Medulla oblongata (tissue), 1 donor: ENCODE measurements at regions not wholly inside any gene's neighbourhood (a gene's known extent, or its start where the extent isn't known, plus 50 kb on each side); places are given as distances from the start of the nearest gene placed in this dataset.

Experiments used
- DNase-seq: peaks from one replicate; pipeline ENCODE4 v3.0.0-alpha.2; 2015; ENCODE audit errors: extremely low spot score

GRCh38 chr5:133769842-133770241, 157.5 kb upstream of the FSTL4 start:
- no peak for DNase-seq

GRCh38 chr5:133763744-133764143, 151.4 kb upstream of the FSTL4 start:
- DNase-seq, result peak; percentile 19

GRCh38 chr5:133761632-133762031, 149.3 kb upstream of the FSTL4 start:
- no peak for DNase-seq

- DNase-seq, result no peak
These were observed 148.2 kb upstream of the FSTL4 start for GRCh38 chr5:133760532-133760931.

- no peak for DNase-seq
These were observed 146.3 kb upstream of the FSTL4 start for GRCh38 chr5:133758641-133759040.

GRCh38 chr5:133757396-133757945, 145.1 kb upstream of the FSTL4 start:
- no peak for DNase-seq

GRCh38 chr5:133756756-133757155, 144.4 kb upstream of the FSTL4 start:
- DNase-seq, result no peak

GRCh38 chr5:133756036-133756435, 143.7 kb upstream of the FSTL4 start:
- no peak for DNase-seq

GRCh38 chr5:133754575-133755169, 142.3 kb upstream of the FSTL4 start:
- DNase-seq, result peak; percentile 35

- no peak for DNase-seq
These were observed 141.5 kb upstream of the FSTL4 start for GRCh38 chr5:133753856-133754255.

GRCh38 chr5:133751846-133752245, 139.5 kb upstream of the FSTL4 start:
- no peak for DNase-seq

- no peak for DNase-seq
These were observed 139.1 kb upstream of the FSTL4 start for GRCh38 chr5:133751421-133751820.

GRCh38 chr5:133750856-133751255, 138.5 kb upstream of the FSTL4 start:
- no peak for DNase-seq

- DNase-seq, result no peak
These were observed 138.0 kb upstream of the FSTL4 start for GRCh38 chr5:133750356-133750755.

GRCh38 chr5:133749331-133749985, 137.1 kb upstream of the FSTL4 start:
- DNase-seq, result no peak

- no peak for DNase-seq
These were observed 134.5 kb upstream of the FSTL4 start for GRCh38 chr5:133746834-133747233.

- no peak for DNase-seq
These were observed 132.6 kb upstream of the FSTL4 start for GRCh38 chr5:133744960-133745308.

GRCh38 chr5:133744051-133744959, 132.0 kb upstream of the FSTL4 start:
- no peak for DNase-seq

- DNase-seq, result no peak
These were observed 130.2 kb upstream of the FSTL4 start for GRCh38 chr5:133742431-133742988.

- no peak for DNase-seq
These were observed 129.5 kb upstream of the FSTL4 start for GRCh38 chr5:133741818-133742355.

GRCh38 chr5:133741396-133741795, 129.1 kb upstream of the FSTL4 start:
- DNase-seq, result no peak
